HFF-Myc (cell line): ENCODE measurements at regions not wholly inside any gene's neighbourhood (a gene's known extent, or its start where the extent isn't known, plus 50 kb on each side); places are given as distances from the start of the nearest gene placed in this dataset.
"Not testable (repeated sequence)": the region's sequence is repeated elsewhere in the genome, so short reads cannot be mapped to it uniquely, and the experiment has no call there.

Experiments
- DNase-seq: peaks from one replicate; pipeline ENCODE4 v3.0.0-alpha.2; 2011; ENCODE audit warnings: low read depth; ENCODE audit errors: extremely low read depth
- H3K4me3 ChIP-seq: replicated peaks from 2 replicates; pipeline ENCODE4 v1.5.1; 2011; ENCODE audit warnings: low read depth, mild to moderate bottlenecking, control low read depth, low read length
- TF ChIP-seq, protein P1 (sequence below): IDR thresholded peaks from 2 replicates; pipeline ENCODE4 v1.5.1; 2012; ENCODE audit warnings: mild to moderate bottlenecking, low read depth, low read length, control low read depth; ENCODE audit errors: missing control alignments

DNA sequence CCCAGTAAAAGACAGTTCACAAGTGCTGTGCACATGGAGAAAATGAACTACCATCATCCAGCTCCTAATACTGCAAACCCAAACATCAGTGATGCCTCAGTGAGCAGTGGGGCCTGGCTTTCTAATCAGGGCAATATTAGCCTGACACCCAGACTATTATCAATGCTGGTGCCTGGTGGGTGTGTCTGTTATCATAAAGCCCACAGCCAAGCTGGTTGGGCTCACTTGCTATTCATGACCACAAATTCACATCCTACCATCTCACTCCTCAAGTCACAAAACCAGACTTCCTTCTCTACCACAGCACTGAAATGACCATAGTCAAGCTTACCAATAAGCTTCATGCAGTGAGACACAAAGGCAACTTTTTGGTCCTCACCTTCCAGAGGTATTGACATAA, 180.8 kb upstream of the PLN start:
- TF ChIP-seq, protein P1, sequence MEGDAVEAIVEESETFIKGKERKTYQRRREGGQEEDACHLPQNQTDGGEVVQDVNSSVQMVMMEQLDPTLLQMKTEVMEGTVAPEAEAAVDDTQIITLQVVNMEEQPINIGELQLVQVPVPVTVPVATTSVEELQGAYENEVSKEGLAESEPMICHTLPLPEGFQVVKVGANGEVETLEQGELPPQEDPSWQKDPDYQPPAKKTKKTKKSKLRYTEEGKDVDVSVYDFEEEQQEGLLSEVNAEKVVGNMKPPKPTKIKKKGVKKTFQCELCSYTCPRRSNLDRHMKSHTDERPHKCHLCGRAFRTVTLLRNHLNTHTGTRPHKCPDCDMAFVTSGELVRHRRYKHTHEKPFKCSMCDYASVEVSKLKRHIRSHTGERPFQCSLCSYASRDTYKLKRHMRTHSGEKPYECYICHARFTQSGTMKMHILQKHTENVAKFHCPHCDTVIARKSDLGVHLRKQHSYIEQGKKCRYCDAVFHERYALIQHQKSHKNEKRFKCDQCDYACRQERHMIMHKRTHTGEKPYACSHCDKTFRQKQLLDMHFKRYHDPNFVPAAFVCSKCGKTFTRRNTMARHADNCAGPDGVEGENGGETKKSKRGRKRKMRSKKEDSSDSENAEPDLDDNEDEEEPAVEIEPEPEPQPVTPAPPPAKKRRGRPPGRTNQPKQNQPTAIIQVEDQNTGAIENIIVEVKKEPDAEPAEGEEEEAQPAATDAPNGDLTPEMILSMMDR, result no peak
- DNase-seq, result no peak
- no peak overlapping the region for H3K4me3 ChIP-seq

GRCh38 chr6:118370722-118371121, 177.4 kb upstream of the PLN start:
- DNase-seq, result no peak
- TF ChIP-seq, protein P1, result no peak

DNA sequence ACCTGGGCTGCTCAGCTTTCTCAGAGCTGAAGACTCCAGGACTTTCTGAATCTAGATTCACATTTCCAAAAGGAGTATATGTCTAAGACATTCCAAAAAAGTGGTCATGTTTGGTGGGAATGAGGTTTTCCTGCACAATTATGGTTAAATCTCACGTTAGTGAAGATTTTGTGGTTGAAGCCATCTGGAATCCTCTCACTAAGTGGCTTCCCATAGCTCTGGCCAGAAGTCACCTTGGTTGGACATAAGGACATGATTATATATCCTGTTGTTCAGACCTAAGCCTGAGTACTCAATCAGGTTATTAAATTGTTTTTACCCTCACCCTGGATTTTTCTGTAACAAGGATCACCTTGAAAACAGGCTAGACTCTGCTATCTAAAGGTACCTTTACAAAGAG, 176.1 kb upstream of the PLN start:
- H3K4me3 ChIP-seq, result no peak overlapping the region
- TF ChIP-seq, protein P1, result no peak
- DNase-seq, result peak; percentile 27

More at GRCh38 chr6:118370722-118371121, 177.4 kb upstream of the PLN start:
- H3K4me3 ChIP-seq, result no peak overlapping the region

- TF ChIP-seq, protein P1, result no peak
- H3K4me3 ChIP-seq, result no peak overlapping the region
- no peak for DNase-seq
These were observed 175.7 kb upstream of the PLN start for GRCh38 chr6:118372413-118372812.

- no peak for DNase-seq
- H3K4me3 ChIP-seq, result no peak overlapping the region
- TF ChIP-seq, protein P1, result no peak
These were observed 170.2 kb upstream of the PLN start for GRCh38 chr6:118377711-118378414.

- not testable (repeated sequence) for H3K4me3 ChIP-seq, DNase-seq
These were observed 167.5 kb upstream of the PLN start for GRCh38 chr6:118380620-118381019.

DNA sequence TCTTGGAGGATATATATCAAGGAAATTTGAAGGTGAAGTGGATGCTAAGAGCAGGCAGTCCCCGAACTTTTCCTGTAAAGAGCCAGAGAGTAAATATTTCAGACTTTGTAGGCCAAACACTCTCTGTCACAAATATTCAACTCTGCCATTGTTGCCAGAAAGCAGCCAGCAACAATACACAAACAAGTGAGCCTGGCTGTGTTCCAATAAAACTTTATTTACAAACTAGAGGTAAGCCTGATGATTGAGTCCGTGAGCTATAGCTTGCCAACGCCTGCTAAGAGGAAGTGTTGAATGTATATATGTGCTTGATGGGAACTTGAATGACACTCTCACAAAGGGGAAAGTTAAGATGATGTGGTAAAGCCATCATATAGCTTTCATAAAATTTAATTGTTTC, 166.0 kb upstream of the PLN start:
- DNase-seq, result no peak
- TF ChIP-seq, protein P1, result no peak
- no peak overlapping the region for H3K4me3 ChIP-seq
